ENCODE measurements at regions not wholly inside any gene's neighbourhood (a gene's known extent, or its start where the extent isn't known, plus 50 kb on each side); places are given as distances from the start of the nearest gene placed in this dataset.

- TF ChIP-seq, protein P1, sequence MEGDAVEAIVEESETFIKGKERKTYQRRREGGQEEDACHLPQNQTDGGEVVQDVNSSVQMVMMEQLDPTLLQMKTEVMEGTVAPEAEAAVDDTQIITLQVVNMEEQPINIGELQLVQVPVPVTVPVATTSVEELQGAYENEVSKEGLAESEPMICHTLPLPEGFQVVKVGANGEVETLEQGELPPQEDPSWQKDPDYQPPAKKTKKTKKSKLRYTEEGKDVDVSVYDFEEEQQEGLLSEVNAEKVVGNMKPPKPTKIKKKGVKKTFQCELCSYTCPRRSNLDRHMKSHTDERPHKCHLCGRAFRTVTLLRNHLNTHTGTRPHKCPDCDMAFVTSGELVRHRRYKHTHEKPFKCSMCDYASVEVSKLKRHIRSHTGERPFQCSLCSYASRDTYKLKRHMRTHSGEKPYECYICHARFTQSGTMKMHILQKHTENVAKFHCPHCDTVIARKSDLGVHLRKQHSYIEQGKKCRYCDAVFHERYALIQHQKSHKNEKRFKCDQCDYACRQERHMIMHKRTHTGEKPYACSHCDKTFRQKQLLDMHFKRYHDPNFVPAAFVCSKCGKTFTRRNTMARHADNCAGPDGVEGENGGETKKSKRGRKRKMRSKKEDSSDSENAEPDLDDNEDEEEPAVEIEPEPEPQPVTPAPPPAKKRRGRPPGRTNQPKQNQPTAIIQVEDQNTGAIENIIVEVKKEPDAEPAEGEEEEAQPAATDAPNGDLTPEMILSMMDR (IDR thresholded peaks at IDR 0.05) = no peak
- TF ChIP-seq POLR2A (IDR thresholded peaks at IDR 0.05) = no peak
Observed at GRCh38 chr3:39558775-39559306, 91.4 kb downstream of the MOBP start.
